ENCODE measurements at regions not wholly inside any gene's neighbourhood (a gene's known extent, or its start where the extent isn't known, plus 50 kb on each side); places are given as distances from the start of the nearest gene placed in this dataset.

DNA sequence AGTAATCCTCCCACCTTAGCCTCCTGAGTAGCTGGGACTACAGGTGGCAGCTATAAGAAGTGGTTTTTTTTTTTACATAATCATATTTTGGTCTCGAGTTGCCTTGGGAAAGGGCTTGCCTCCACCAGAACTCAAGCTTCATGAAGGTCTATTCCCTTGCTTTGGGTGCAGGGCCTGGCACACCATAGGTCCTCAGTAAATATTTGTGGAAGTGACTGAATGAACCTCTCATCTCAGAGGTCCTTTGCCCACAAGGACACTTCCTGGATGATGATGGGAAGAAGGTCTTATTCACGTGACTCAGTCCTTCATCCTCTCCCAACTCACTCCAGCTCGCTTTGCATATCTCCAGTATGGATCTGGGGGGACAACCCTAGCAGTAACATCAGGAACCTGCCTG is 114.0 kb upstream of the MED13L start:
- DNase-seq (no peak), FAIRE-seq (no peak)
- Histone ChIP-seq H3K4me3 (ENCODE audit: low read depth in 1 of 3, low read length in 3 of 3) (no peak overlapping the region), H3K27me3 (ENCODE audit: control insufficient read depth in 3 of 3, insufficient read depth in 3 of 3, low read length in 3 of 3) (no peaks in the 10 kb centered on the region), H3K36me3 (ENCODE audit: control insufficient read depth in 3 of 3, insufficient read depth in 2 of 3, low read depth in 1 of 3, low read length in 3 of 3) (no peaks in the 10 kb centered on the region), H3K4me1 (ENCODE audit: control insufficient read depth in 3 of 3, insufficient read depth in 2 of 3, low read depth in 1 of 3, low read length in 2 of 3) (no peaks in the 10 kb centered on the region), H3K9me3 (ENCODE audit: control insufficient read depth in 2 of 2, insufficient read depth in 1 of 2, low read depth in 1 of 2, low read length in 1 of 2) (peaks cover 0 to 2% of the 10 kb centered on the region in 2 donors), H3K27ac (ENCODE audit: low read depth in 1 of 3, low read length in 2 of 3) (no peak overlapping the region)
- WGBS, 3 donors = 77 to 92% (median 90%) methylated on average over 3 of the region's 3 CpGs

DNA sequence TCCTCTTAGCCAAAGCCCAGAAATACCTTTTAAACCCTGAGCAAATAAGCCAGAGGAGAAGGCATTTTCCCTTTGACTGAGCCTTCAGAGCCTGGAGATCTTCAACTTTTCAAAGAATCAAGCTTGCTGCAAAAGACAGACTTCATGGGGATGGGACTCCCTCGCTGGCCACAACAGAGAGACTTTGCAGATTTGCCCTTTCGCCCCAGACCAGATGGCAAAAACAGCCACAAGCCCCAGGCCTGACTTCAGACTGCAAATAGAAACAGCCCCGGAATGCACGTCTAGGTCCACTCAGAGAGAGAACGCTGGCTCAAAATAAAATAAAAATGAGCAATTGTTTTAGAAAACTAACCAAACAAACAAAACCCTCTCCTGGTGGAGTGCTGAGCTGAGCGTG is 114.6 kb upstream of the MED13L start:
- Histone ChIP-seq H3K4me3 (ENCODE audit: low read depth in 1 of 3, low read length in 3 of 3) (no peak overlapping the region), H3K9me3 (ENCODE audit: control insufficient read depth in 2 of 2, insufficient read depth in 1 of 2, low read depth in 1 of 2, low read length in 1 of 2) (peaks cover 0 to 3% of the 10 kb centered on the region in 2 donors), H3K27me3 (ENCODE audit: control insufficient read depth in 3 of 3, insufficient read depth in 3 of 3, low read length in 3 of 3) (no peaks in the 10 kb centered on the region), H3K36me3 (ENCODE audit: control insufficient read depth in 3 of 3, insufficient read depth in 2 of 3, low read depth in 1 of 3, low read length in 3 of 3) (no peaks in the 10 kb centered on the region), H3K4me1 (ENCODE audit: control insufficient read depth in 3 of 3, insufficient read depth in 2 of 3, low read depth in 1 of 3, low read length in 2 of 3) (no peaks in the 10 kb centered on the region), H3K27ac (ENCODE audit: low read depth in 1 of 3, low read length in 2 of 3) (no peak overlapping the region)
- FAIRE-seq = no peak
- no peak for DNase-seq
- 71 to 92% (median 87%) methylated on average over 6 of the region's 6 CpGs for WGBS, 3 donors

DNA sequence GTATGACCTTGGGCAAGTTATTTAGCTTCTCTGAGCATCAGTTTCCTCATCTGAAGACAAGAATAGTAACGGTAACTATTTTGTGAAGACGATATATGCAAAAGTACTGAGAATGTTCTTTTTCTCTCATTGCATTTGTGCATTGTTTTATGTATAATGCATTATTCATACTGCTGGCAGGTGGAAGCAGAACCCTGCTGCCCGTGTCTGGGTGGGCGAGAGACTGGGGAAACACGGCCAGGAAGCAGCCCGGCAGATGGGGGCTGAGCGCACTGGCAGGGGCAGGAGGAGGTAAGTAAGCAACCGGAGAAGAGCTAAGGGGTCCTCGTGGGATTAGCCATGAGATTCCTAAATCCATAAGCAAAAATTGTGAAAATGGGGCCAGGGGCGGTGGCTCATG is 115.8 kb upstream of the MED13L start:
- no peaks in the 10 kb centered on the region for H3K4me1 ChIP-seq (ENCODE audit: control insufficient read depth in 3 of 3, insufficient read depth in 2 of 3, low read depth in 1 of 3, low read length in 2 of 3)
- 65 to 80% (median 75%) methylated on average over 10 of the region's 10 CpGs for WGBS, 3 donors
- DNase-seq (no peak), FAIRE-seq (no peak)
- H3K9me3 ChIP-seq (ENCODE audit: control insufficient read depth in 2 of 2, insufficient read depth in 1 of 2, low read depth in 1 of 2, low read length in 1 of 2) = peaks cover 0 to 8% of the 10 kb centered on the region in 2 donors
- H3K27me3 ChIP-seq (ENCODE audit: control insufficient read depth in 3 of 3, insufficient read depth in 3 of 3, low read length in 3 of 3) = no peaks in the 10 kb centered on the region
- H3K27ac ChIP-seq (ENCODE audit: low read depth in 1 of 3, low read length in 2 of 3) = no peak overlapping the region
- no peaks in the 10 kb centered on the region for H3K36me3 ChIP-seq (ENCODE audit: control insufficient read depth in 3 of 3, insufficient read depth in 2 of 3, low read depth in 1 of 3, low read length in 3 of 3)
- H3K4me3 ChIP-seq (ENCODE audit: low read depth in 1 of 3, low read length in 3 of 3) = no peak overlapping the region

DNA sequence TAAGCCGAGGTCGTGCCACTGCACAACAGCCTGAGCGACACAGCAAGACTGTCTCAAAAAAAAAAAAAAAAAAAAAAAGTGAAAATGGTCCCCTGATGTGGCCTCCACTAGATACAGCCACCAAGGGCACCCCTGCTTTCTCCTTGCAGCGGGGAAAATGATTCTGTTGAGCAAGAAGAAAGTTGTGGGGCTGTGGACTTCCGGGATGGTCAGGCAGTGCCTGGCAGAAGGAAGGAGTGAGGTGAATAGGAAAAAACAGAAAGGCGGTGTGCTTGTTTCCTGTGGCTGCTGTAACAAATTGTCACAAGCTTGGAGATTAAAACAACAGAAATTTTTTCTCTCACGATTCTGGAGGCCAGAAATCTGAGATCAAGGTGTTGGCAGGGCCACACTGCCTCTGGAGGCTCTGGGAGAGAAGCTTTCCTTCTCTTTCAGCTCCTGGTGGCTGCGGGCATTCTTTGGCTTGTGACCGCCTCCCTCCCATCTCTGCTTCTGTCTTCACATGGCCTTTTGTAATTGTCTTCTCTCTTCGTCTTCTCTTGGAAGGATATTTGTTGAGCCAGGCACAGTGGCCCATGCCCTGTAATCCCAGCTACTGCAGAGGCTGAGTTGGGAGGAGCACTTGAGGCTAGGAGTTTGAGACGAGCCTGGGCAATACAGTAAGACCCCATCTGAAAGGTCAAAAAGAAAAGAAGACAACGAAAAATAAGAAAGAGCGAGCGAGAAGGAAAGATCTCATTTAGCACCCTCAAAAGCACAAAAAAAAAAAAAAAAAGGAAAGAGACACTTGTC is 116.6 kb upstream of the MED13L start:
- Histone ChIP-seq H3K4me3 (ENCODE audit: low read depth in 1 of 3, low read length in 3 of 3) (no peak overlapping the region), H3K36me3 (ENCODE audit: control insufficient read depth in 3 of 3, insufficient read depth in 2 of 3, low read depth in 1 of 3, low read length in 3 of 3) (no peaks in the 10 kb centered on the region), H3K9me3 (ENCODE audit: control insufficient read depth in 2 of 2, insufficient read depth in 1 of 2, low read depth in 1 of 2, low read length in 1 of 2) (peaks cover 0 to 8% of the 10 kb centered on the region in 2 donors), H3K27me3 (ENCODE audit: control insufficient read depth in 3 of 3, insufficient read depth in 3 of 3, low read length in 3 of 3) (no peaks in the 10 kb centered on the region), H3K27ac (ENCODE audit: low read depth in 1 of 3, low read length in 2 of 3) (no peak overlapping the region), H3K4me1 (ENCODE audit: control insufficient read depth in 3 of 3, insufficient read depth in 2 of 3, low read depth in 1 of 3, low read length in 2 of 3) (no peaks in the 10 kb centered on the region)
- no peak for DNase-seq
- WGBS, 3 donors = 81 to 89% (median 88%) methylated on average over 14 of the region's 14 CpGs
- FAIRE-seq = no peak

DNA sequence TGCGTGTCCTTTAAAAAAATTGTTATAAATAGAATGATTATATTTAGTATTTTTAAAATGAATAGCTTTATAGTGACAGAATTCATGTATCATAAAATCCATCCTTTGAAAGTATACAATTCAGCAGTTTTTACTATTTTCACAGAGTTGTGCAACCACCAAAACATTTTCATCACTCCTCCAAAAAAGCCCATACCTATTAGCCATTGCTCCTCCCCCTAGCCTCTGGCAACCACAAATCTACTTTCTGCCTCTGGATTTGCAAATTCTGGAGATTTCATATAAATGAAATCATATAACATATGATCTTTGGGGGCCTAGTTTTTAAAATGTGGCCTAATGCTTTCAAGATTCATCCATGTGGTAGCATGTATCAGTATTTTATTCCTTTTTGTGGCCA is 117.9 kb upstream of the MED13L start:
- H3K27ac ChIP-seq (ENCODE audit: low read depth in 1 of 3, low read length in 2 of 3) = no peak overlapping the region
- no peaks in the 10 kb centered on the region for H3K4me1 ChIP-seq (ENCODE audit: control insufficient read depth in 3 of 3, insufficient read depth in 2 of 3, low read depth in 1 of 3, low read length in 2 of 3)
- no peak for DNase-seq
- H3K27me3 ChIP-seq (ENCODE audit: control insufficient read depth in 3 of 3, insufficient read depth in 3 of 3, low read length in 3 of 3) = no peaks in the 10 kb centered on the region
- whole genome bisulfite sequencing, 3 donors = 12 to 96% (median 50%) methylated on average over 1 of the region's 1 CpG
- no peak for FAIRE-seq
- peaks cover 0 to 8% of the 10 kb centered on the region in 2 donors for H3K9me3 ChIP-seq (ENCODE audit: control insufficient read depth in 2 of 2, insufficient read depth in 1 of 2, low read depth in 1 of 2, low read length in 1 of 2)
- no peaks in the 10 kb centered on the region for H3K36me3 ChIP-seq (ENCODE audit: control insufficient read depth in 3 of 3, insufficient read depth in 2 of 3, low read depth in 1 of 3, low read length in 3 of 3)
- no peak overlapping the region for H3K4me3 ChIP-seq (ENCODE audit: low read depth in 1 of 3, low read length in 3 of 3)

DNA sequence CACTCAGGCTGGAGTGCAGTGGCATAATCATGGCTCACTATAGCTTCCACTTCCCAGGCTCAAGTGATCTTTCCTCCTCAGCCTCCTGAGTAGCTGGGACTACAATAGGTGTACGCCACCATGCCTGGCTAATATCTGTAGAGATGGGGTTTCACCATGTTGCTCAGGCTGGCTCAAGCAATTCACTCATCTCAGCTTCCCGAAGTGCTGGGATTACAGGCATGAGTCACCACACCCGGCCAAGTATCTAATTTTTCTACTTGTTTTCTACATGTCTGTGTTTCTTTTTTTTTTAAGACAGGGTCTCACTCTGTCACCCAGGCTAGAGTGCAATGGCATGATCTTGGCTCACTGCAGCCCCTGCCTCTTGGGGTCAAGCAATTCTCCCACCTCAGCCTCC is 119.7 kb upstream of the MED13L start:
- DNase-seq (no peak), FAIRE-seq (no peak)
- Histone ChIP-seq H3K27ac (ENCODE audit: low read depth in 1 of 3, low read length in 2 of 3) (no peak overlapping the region), H3K4me1 (ENCODE audit: control insufficient read depth in 3 of 3, insufficient read depth in 2 of 3, low read depth in 1 of 3, low read length in 2 of 3) (no peaks in the 10 kb centered on the region), H3K27me3 (ENCODE audit: control insufficient read depth in 3 of 3, insufficient read depth in 3 of 3, low read length in 3 of 3) (no peaks in the 10 kb centered on the region), H3K4me3 (ENCODE audit: low read depth in 1 of 3, low read length in 3 of 3) (no peak overlapping the region), H3K9me3 (ENCODE audit: control insufficient read depth in 2 of 2, insufficient read depth in 1 of 2, low read depth in 1 of 2, low read length in 1 of 2) (peaks cover 0 to 8% of the 10 kb centered on the region in 2 donors), H3K36me3 (ENCODE audit: control insufficient read depth in 3 of 3, insufficient read depth in 2 of 3, low read depth in 1 of 3, low read length in 3 of 3) (no peaks in the 10 kb centered on the region)
- 55 to 86% (median 67%) methylated on average over 3 of the region's 3 CpGs for WGBS, 3 donors

DNA sequence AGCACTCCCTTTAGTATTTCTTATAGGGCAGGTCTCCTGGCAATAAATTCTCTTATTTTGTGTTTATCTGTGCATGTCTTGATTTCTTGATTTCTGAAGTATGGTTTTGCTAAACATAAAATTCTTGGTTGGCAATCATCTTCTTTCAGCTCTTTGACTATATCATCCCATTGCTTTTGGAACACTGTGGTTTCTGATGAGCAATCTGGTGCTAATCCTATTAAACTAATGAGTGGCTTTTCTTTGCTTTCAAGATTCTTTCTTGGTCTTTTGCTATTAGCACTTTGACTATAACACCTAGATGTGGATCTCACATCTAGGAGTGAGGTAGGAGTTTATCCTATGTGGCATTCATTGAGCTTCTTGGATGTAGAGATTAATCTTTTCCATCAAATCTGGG is 120.7 kb upstream of the MED13L start:
- Histone ChIP-seq H3K4me1 (ENCODE audit: control insufficient read depth in 3 of 3, insufficient read depth in 2 of 3, low read depth in 1 of 3, low read length in 2 of 3) (no peaks in the 10 kb centered on the region), H3K4me3 (ENCODE audit: low read depth in 1 of 3, low read length in 3 of 3) (no peak overlapping the region), H3K27ac (ENCODE audit: low read depth in 1 of 3, low read length in 2 of 3) (no peak overlapping the region), H3K27me3 (ENCODE audit: control insufficient read depth in 3 of 3, insufficient read depth in 3 of 3, low read length in 3 of 3) (no peaks in the 10 kb centered on the region), H3K9me3 (ENCODE audit: control insufficient read depth in 2 of 2, insufficient read depth in 1 of 2, low read depth in 1 of 2, low read length in 1 of 2) (peaks cover 0 to 8% of the 10 kb centered on the region in 2 donors), H3K36me3 (ENCODE audit: control insufficient read depth in 3 of 3, insufficient read depth in 2 of 3, low read depth in 1 of 3, low read length in 3 of 3) (no peaks in the 10 kb centered on the region)
- DNase-seq (no peak), FAIRE-seq (no peak)

DNA sequence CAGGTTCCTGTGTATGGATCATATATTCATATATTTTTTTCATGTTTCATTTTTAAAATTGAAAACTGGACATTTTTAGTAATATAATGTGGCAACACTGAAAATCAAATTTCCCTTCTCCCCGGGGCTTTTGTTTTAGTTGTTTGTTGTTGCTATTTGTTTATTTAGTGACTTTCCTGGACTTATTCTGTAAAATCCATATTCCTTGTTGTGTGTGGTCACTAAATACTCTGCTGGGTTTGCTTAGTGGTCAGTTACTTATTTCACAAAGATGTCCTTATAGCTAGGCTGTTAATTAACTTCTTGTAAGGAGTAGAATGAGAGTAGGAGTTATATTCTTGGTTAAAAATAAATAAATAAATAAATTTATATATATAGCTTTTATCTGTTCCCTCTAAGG is 121.6 kb upstream of the MED13L start:
- DNase-seq = no peak
- no peak overlapping the region for H3K4me3 ChIP-seq (ENCODE audit: low read depth in 1 of 3, low read length in 3 of 3)
- H3K9me3 ChIP-seq (ENCODE audit: control insufficient read depth in 2 of 2, insufficient read depth in 1 of 2, low read depth in 1 of 2, low read length in 1 of 2) = peaks cover 0 to 8% of the 10 kb centered on the region in 2 donors
- 81 to 96% (median 89%) methylated on average over 1 of the region's 1 CpG for WGBS, 3 donors
- H3K27me3 ChIP-seq (ENCODE audit: control insufficient read depth in 3 of 3, insufficient read depth in 3 of 3, low read length in 3 of 3) = no peaks in the 10 kb centered on the region
- H3K4me1 ChIP-seq (ENCODE audit: control insufficient read depth in 3 of 3, insufficient read depth in 2 of 3, low read depth in 1 of 3, low read length in 2 of 3) = no peaks in the 10 kb centered on the region
- no peak overlapping the region for H3K27ac ChIP-seq (ENCODE audit: low read depth in 1 of 3, low read length in 2 of 3)
- H3K36me3 ChIP-seq (ENCODE audit: control insufficient read depth in 3 of 3, insufficient read depth in 2 of 3, low read depth in 1 of 3, low read length in 3 of 3) = no peaks in the 10 kb centered on the region
- FAIRE-seq = no peak

All from small intestine (tissue), 7 donors.